H1 (cell line): ENCODE measurements at regions not wholly inside any gene's neighbourhood (a gene's known extent, or its start where the extent isn't known, plus 50 kb on each side); places are given as distances from the start of the nearest gene placed in this dataset.

ENCODE experiments used
- CTCF ChIA-PET: fragments of 300-600 bp; sonication (Branson Sonifier 250); formaldehyde crosslinking; loops from one replicate; lab custom pipeline; 2021; ENCODE audit not compliant: partially characterized antibody; lab: Charles Lee
- POLR2A ChIA-PET: fragments of 300-600 bp; sonication (Branson Sonifier 250); formaldehyde crosslinking; loops from one replicate; lab custom pipeline; 2021; ENCODE audit warnings: inconsistent platforms; ENCODE audit not compliant: partially characterized antibody; lab: Charles Lee
- DNase-seq, 2 experiments: peaks; one replicate each; pipeline versions ENCODE4 v3.0.0 to v3.0.0-alpha.2; 2010 to 2022; ENCODE audit warnings: low spot score in 2 of 2, low read depth in 1 of 2, mixed read lengths in 1 of 2
- FAIRE-seq: peaks from 2 replicates; lab custom pipeline; 2011; peaks lifted over from hg19 to GRCh38; lab: Jason Lieb, UNC
- H2AFZ ChIP-seq: 2 replicates; pipeline ENCODE4 v1.8.1; 2012; ENCODE audit warnings: low read length, inconsistent platforms
- H2AK5ac ChIP-seq: 2 replicates; pipeline ENCODE4 v1.6.1; 2013; ENCODE audit warnings: low read depth, low read length
- H2BK120ac ChIP-seq: replicated peaks from 2 replicates; pipeline ENCODE3; 2013; ENCODE audit warnings: low read depth, low read length, inconsistent platforms
- H2BK12ac ChIP-seq: 2 replicates; pipeline ENCODE4 v1.6.1; 2013; ENCODE audit warnings: low read depth, low read length
- H2BK15ac ChIP-seq: 2 replicates; pipeline ENCODE4 v1.6.1; 2013; ENCODE audit warnings: low read length
- H2BK20ac ChIP-seq: 2 replicates; pipeline ENCODE4 v1.6.1; 2013; ENCODE audit warnings: low read length
- H2BK5ac ChIP-seq: 2 replicates; pipeline ENCODE4 v1.6.1; 2013; ENCODE audit warnings: low read depth, low read length
- H3K14ac ChIP-seq: 2 replicates; pipeline ENCODE4 v1.6.1; 2013; ENCODE audit warnings: inconsistent platforms; ENCODE audit not compliant: insufficient read length
- H3K18ac ChIP-seq: 2 replicates; pipeline ENCODE4 v1.6.1; 2013; ENCODE audit warnings: low read length; ENCODE audit errors: extremely low read depth
- H3K23ac ChIP-seq: 2 replicates; pipeline ENCODE4 v1.6.1; 2013; ENCODE audit warnings: inconsistent platforms; ENCODE audit not compliant: insufficient read length
- H3K23me2 ChIP-seq: 2 replicates; pipeline ENCODE4 v1.6.1; 2013; ENCODE audit warnings: low read depth, low read length
- H3K27ac ChIP-seq: 2 replicates; pipeline ENCODE4 v1.6.1; 2011; ENCODE audit warnings: low read depth, low read length, inconsistent platforms
- H3K27me3 ChIP-seq, 4 experiments: replicated peaks in 1 of 4; 1 replicate in 1 of 4; 2 replicates in 3 of 4; pipeline versions ENCODE4 v1.6.1 to v1.8.1; 2011 to 2013; ENCODE audit warnings: low read length in 3 of 4, mild to moderate bottlenecking in 3 of 4, inconsistent platforms in 2 of 4, mixed read lengths in 2 of 4, moderate library complexity in 1 of 4; ENCODE audit not compliant: control insufficient read depth in 3 of 4, insufficient read depth in 3 of 4; ENCODE audit errors: extremely low read depth in 1 of 4
- H3K36me3 ChIP-seq, 4 experiments: 2 replicates each; pipeline versions ENCODE4 v1.6.1 to v1.8.1; 2011 to 2013; ENCODE audit warnings: mild to moderate bottlenecking in 4 of 4, low read length in 3 of 4, moderate library complexity in 2 of 4, control low read depth in 1 of 4, inconsistent platforms in 1 of 4; ENCODE audit not compliant: insufficient read depth in 4 of 4, control insufficient read depth in 2 of 4
- H3K4ac ChIP-seq: replicated peaks from 2 replicates; pipeline ENCODE3; 2013; ENCODE audit warnings: low read length, low read depth, mixed read lengths, inconsistent platforms; ENCODE audit not compliant: insufficient read length
- H3K4me1 ChIP-seq, 4 experiments: replicated peaks in 1 of 4; 1 replicate in 1 of 4; 2 replicates in 3 of 4; pipeline versions ENCODE4 v1.6.1 to v1.8.1; 2011 to 2013; ENCODE audit warnings: low read length in 3 of 4, inconsistent platforms in 2 of 4, mixed read lengths in 1 of 4; ENCODE audit not compliant: insufficient read depth in 4 of 4, control insufficient read depth in 3 of 4
- H3K4me2 ChIP-seq, 2 experiments: 2 replicates each; pipeline versions ENCODE4 v1.6.1 to v1.8.1; 2011 to 2013; ENCODE audit warnings: low read depth in 2 of 2, low read length in 2 of 2, control low read depth in 1 of 2, inconsistent platforms in 1 of 2, mild to moderate bottlenecking in 1 of 2; ENCODE audit not compliant: insufficient read depth in 1 of 2
- H3K4me3 ChIP-seq, 4 experiments: fragments of 200-600, 300-600 bp in 1 of 4; sonication (generic), shearing (Covaris generic), sonication (Bioruptor Twin) in 1 of 4; 2 replicates each; pipeline versions ENCODE4 v1.5.1 to v1.8.1; 2011 to 2016; ENCODE audit warnings: low read length in 4 of 4, low read depth in 3 of 4, control low read depth in 2 of 4, inconsistent platforms in 2 of 4, mild to moderate bottlenecking in 2 of 4, mixed read lengths in 1 of 4, moderate library complexity in 1 of 4; ENCODE audit not compliant: insufficient read depth in 2 of 4; ENCODE audit errors: extremely low read depth in 1 of 4
- H3K56ac ChIP-seq: replicated peaks from 2 replicates; pipeline ENCODE3; 2013; ENCODE audit warnings: low read depth, mild to moderate bottlenecking, mixed read lengths, low read length, inconsistent platforms; ENCODE audit not compliant: insufficient read length
- H3K79me1 ChIP-seq: 2 replicates; pipeline ENCODE4 v1.6.1; 2013; ENCODE audit warnings: low read depth, low read length, control low read depth
- H3K79me2 ChIP-seq, 2 experiments: 2 replicates each; pipeline versions ENCODE4 v1.6.1 to v1.8.1; 2012 to 2013; ENCODE audit warnings: low read length in 2 of 2, mild to moderate bottlenecking in 2 of 2, inconsistent platforms in 1 of 2; ENCODE audit not compliant: insufficient read depth in 2 of 2, control insufficient read depth in 1 of 2
- H3K9ac ChIP-seq, 4 experiments: replicated peaks in 1 of 4; 1 replicate in 1 of 4; 2 replicates in 3 of 4; pipeline versions ENCODE4 v1.6.1 to v1.8.1; 2011 to 2013; ENCODE audit warnings: low read depth in 3 of 4, low read length in 3 of 4, control low read depth in 2 of 4, mild to moderate bottlenecking in 2 of 4, moderate library complexity in 2 of 4, inconsistent platforms in 1 of 4; ENCODE audit errors: extremely low read depth in 1 of 4
- H3K9me3 ChIP-seq, 2 experiments: 2 replicates each; pipeline versions ENCODE4 v1.6.1 to v1.8.1; 2012 to 2013; ENCODE audit warnings: mild to moderate bottlenecking in 2 of 2, moderate library complexity in 2 of 2, control low read depth in 1 of 2, inconsistent platforms in 1 of 2, low read depth in 1 of 2, low read length in 1 of 2, mixed read lengths in 1 of 2; ENCODE audit not compliant: insufficient read depth in 2 of 2
- H4K20me1 ChIP-seq, 2 experiments: replicated peaks in 1 of 2; 2 replicates each; pipeline versions ENCODE3 to v1.8.1; 2011 to 2013; ENCODE audit warnings: inconsistent platforms in 2 of 2, low read length in 2 of 2, mild to moderate bottlenecking in 1 of 2; ENCODE audit not compliant: insufficient read depth in 2 of 2, control insufficient read depth in 1 of 2
- H4K5ac ChIP-seq: 2 replicates; pipeline ENCODE4 v1.6.1; 2013; ENCODE audit warnings: low read length, low read depth, mixed read lengths, inconsistent platforms; ENCODE audit not compliant: insufficient read length
- H4K8ac ChIP-seq: 2 replicates; pipeline ENCODE4 v1.8.0; 2013; ENCODE audit warnings: mild to moderate bottlenecking, moderate library complexity, low read length, inconsistent platforms; ENCODE audit not compliant: insufficient read depth; ENCODE audit errors: extremely low read depth
- H4K91ac ChIP-seq: replicated peaks from 2 replicates; pipeline ENCODE3; 2013; ENCODE audit warnings: low read length, mixed read lengths, inconsistent platforms; ENCODE audit not compliant: insufficient read length
- BRCA1 ChIP-seq: IDR thresholded peaks from 2 replicates; pipeline ENCODE4 v1.6.1; 2012; ENCODE audit warnings: low read depth, low read length, improper control_type of control experiment
- CBX5 ChIP-seq: fragments of 300-800, 300-1000 bp; sonication (generic); IDR thresholded peaks from 2 replicates; pipeline ENCODE4 v1.7.1; 2016; ENCODE audit warnings: antibody characterized with exemption, low read length, low read depth
- CEBPB ChIP-seq: IDR thresholded peaks from 2 replicates; pipeline ENCODE4 v1.6.1; 2012; ENCODE audit warnings: low read depth, low read length
- EZH2 ChIP-seq: fragments of 200-600 bp; sonication (generic); IDR thresholded peaks from 2 replicates; pipeline ENCODE4 v1.7.1; 2012; ENCODE audit warnings: low read depth, mild to moderate bottlenecking, moderate library complexity, low read length, inconsistent platforms; ENCODE audit not compliant: severe bottlenecking
- GTF2F1 ChIP-seq: IDR thresholded peaks from 2 replicates; pipeline ENCODE4 v1.6.1; 2012; ENCODE audit warnings: low read depth, low read length, improper control_type of control experiment, borderline replicate concordance
- JUND ChIP-seq: IDR thresholded peaks from 2 replicates; pipeline ENCODE4 v1.6.1; 2011; ENCODE audit warnings: mild to moderate bottlenecking, improper control_type of control experiment, low read length
- KDM4A ChIP-seq: IDR thresholded peaks from one replicate; pipeline ENCODE4 v1.7.1; 2012; ENCODE audit warnings: low read depth, mild to moderate bottlenecking, moderate library complexity, low read length, inconsistent platforms; ENCODE audit not compliant: severe bottlenecking
- RXRA ChIP-seq: IDR thresholded peaks from 2 replicates; pipeline ENCODE4 v1.6.1; 2011; ENCODE audit warnings: low read depth, mild to moderate bottlenecking, low read length, moderate library complexity; ENCODE audit not compliant: insufficient read depth
- SRF ChIP-seq: IDR thresholded peaks from 2 replicates; pipeline ENCODE4 v1.6.1; 2011; ENCODE audit warnings: mild to moderate bottlenecking, low read depth, low read length, moderate library complexity
- TAF1 ChIP-seq: IDR thresholded peaks from 2 replicates; pipeline ENCODE4 v1.6.1; 2011; ENCODE audit warnings: mild to moderate bottlenecking, low read depth, low read length
- TAF7 ChIP-seq: optimal IDR thresholded peaks from 2 replicates; pipeline ENCODE3; 2011; ENCODE audit warnings: low read depth, mild to moderate bottlenecking, inconsistent platforms, low read length, moderate library complexity, borderline replicate concordance
- WGBS, 2 experiments: shearing (Covaris generic) in 1 of 2; methylation state at CpG; one replicate each; pipeline versions ENCODE4 v1.1.6 to v1.1.7; 2013 to 2015; ENCODE audit warnings: low lambda C conversion rate in 2 of 2, mixed read lengths in 2 of 2, inconsistent platforms in 1 of 2, low coverage in 1 of 2, missing lambda C conversion rate in 1 of 2; ENCODE audit not compliant: insufficient replicate concordance in 2 of 2, insufficient coverage in 1 of 2, insufficient read length in 1 of 2; ENCODE audit errors: extremely low coverage in 1 of 2, missing lambda C conversion rate in 1 of 2; 5-methylcytosine and 5-hydroxymethylcytosine counted together
- TF ChIP-seq, protein P1 (sequence below): IDR thresholded peaks from 2 replicates; pipeline ENCODE4 v1.6.1; 2012; ENCODE audit warnings: low read length, inconsistent platforms

DNA sequence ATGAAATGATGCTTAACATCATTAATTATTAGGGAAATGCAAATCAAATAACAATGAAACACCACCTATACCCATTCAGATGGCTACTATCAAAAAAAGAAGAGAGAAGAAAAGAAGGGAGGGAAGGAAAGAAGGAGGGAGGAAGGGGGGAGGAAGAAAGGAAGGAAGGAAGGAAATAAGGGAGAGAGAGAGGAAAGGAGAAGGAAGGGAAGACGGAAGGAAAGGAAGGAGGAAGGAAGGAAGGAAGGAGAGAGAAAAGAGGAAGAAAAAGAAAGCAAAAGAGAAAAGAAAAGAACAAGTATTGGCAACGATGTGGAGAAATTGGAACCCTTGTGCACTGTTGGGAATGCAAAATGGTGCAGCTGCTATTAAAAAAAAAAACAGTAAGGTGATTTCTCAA, 363.3 kb downstream of the TNS1 start:
- 80% methylated on average over 2 of the region's 2 CpGs; no CpG with 5 or more reads in 1 of the 2 experiments for WGBS, 2 experiments
- Histone ChIP-seq H2BK15ac (no peak overlapping the region), H2BK20ac (no peak overlapping the region), H3K56ac (no peak overlapping the region), H4K91ac (no peak overlapping the region), H3K4me1 (no peaks in the 10 kb centered on the region; a peak in 2 of 7 replicates), H3K27ac (no peak overlapping the region), H3K14ac (no peak overlapping the region), H2AFZ (no peak overlapping the region), H4K8ac (no peak overlapping the region), H2BK12ac (no peak overlapping the region), H3K23me2 (no peaks in the 10 kb centered on the region), H2BK120ac (no peak overlapping the region), H2AK5ac (no peak overlapping the region), H3K79me1 (no peaks in the 10 kb centered on the region), H3K27me3 (peaks cover 0 to 1% (median 0%) of the 10 kb centered on the region in 4 experiments; a peak in 2 of 7 replicates), H3K9me3 (no peaks in the 10 kb centered on the region), H4K20me1 (no peaks in the 10 kb centered on the region), H2BK5ac (no peak overlapping the region), H3K36me3 (no peaks in the 10 kb centered on the region), H3K4me3 (no peak overlapping the region), H3K9ac (no peak overlapping the region), H3K4ac (no peak overlapping the region), H3K23ac (no peak overlapping the region), H3K4me2 (no peak overlapping the region), H3K79me2 (no peaks in the 10 kb centered on the region), H4K5ac (no peak overlapping the region), H3K18ac (no peak overlapping the region)
- ChIA-PET CTCF (interaction anchor here (2.6 kb wide), 1 partner anchor 11 kb away, joined by 12 read pairs; no protein-coding TSS in a partner anchor), POLR2A (no interaction called here)
- DNase-seq (no peak), FAIRE-seq (no peak)
- TF ChIP-seq, protein P1, sequence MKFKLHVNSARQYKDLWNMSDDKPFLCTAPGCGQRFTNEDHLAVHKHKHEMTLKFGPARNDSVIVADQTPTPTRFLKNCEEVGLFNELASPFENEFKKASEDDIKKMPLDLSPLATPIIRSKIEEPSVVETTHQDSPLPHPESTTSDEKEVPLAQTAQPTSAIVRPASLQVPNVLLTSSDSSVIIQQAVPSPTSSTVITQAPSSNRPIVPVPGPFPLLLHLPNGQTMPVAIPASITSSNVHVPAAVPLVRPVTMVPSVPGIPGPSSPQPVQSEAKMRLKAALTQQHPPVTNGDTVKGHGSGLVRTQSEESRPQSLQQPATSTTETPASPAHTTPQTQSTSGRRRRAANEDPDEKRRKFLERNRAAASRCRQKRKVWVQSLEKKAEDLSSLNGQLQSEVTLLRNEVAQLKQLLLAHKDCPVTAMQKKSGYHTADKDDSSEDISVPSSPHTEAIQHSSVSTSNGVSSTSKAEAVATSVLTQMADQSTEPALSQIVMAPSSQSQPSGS = no peak
- TF ChIP-seq TAF7 = no peak
- no peak for TF ChIP-seq JUND
- no peak for TF ChIP-seq BRCA1
- TF ChIP-seq GTF2F1 = no peak
- no peak for TF ChIP-seq EZH2
- TF ChIP-seq CBX5 = no peak
- no peak for TF ChIP-seq SRF
- no peak for TF ChIP-seq TAF1
- TF ChIP-seq KDM4A = no peak
- TF ChIP-seq CEBPB = no peak
- no peak for TF ChIP-seq RXRA
